Muscle of back (tissue), 3 donors: ENCODE measurements at regions not wholly inside any gene's neighbourhood (a gene's known extent, or its start where the extent isn't known, plus 50 kb on each side); places are given as distances from the start of the nearest gene placed in this dataset.

Source experiments
- DNase-seq, 3 donors: peaks; one replicate each; pipeline versions ENCODE4 v3.0.0 to v3.0.0-alpha.2; 2013

GRCh38 chr7:67683628-67684027 is 687.0 kb downstream of the TYW1 start:
- DNase-seq = no peak

GRCh38 chr7:67690700-67691099 is 694.1 kb downstream of the TYW1 start:
- DNase-seq = no peak

- no peak for DNase-seq
Measured at GRCh38 chr7:67692425-67692824, 695.8 kb downstream of the TYW1 start.

- DNase-seq = no peak
Measured at GRCh38 chr7:67696124-67696523, 699.5 kb downstream of the TYW1 start.

- no peak for DNase-seq
Measured at GRCh38 chr7:67696878-67697277, 700.2 kb downstream of the TYW1 start.

GRCh38 chr7:67698354-67698753 is 701.7 kb downstream of the TYW1 start:
- no peak for DNase-seq

GRCh38 chr7:67705850-67706249 is 709.2 kb downstream of the TYW1 start:
- no peak for DNase-seq

- no peak for DNase-seq
Measured at GRCh38 chr7:67711706-67712105, 715.1 kb downstream of the TYW1 start.

GRCh38 chr7:67713451-67714056 is 716.9 kb downstream of the TYW1 start:
- no peak for DNase-seq

- no peak for DNase-seq
Measured at GRCh38 chr7:67716729-67717128, 720.1 kb downstream of the TYW1 start.

GRCh38 chr7:67723591-67723990 is 727.0 kb downstream of the TYW1 start:
- no peak for DNase-seq

- no peak for DNase-seq
Measured at GRCh38 chr7:67724435-67724834, 727.8 kb downstream of the TYW1 start.

- no peak for DNase-seq
Measured at GRCh38 chr7:67724955-67725354, 728.3 kb downstream of the TYW1 start.

- DNase-seq = no peak
Measured at GRCh38 chr7:67725423-67725822, 728.8 kb downstream of the TYW1 start.

GRCh38 chr7:67729771-67730170 is 733.1 kb downstream of the TYW1 start:
- no peak for DNase-seq

- no peak for DNase-seq
Measured at GRCh38 chr7:67731704-67732103, 735.1 kb downstream of the TYW1 start.

- DNase-seq = no peak
Measured at GRCh38 chr7:67732898-67733297, 736.3 kb downstream of the TYW1 start.

GRCh38 chr7:67738145-67738544 is 741.5 kb downstream of the TYW1 start:
- DNase-seq = no peak

- DNase-seq = peak; percentile 37 to 80 (median 58)
Measured at GRCh38 chr7:67738958-67739357, 742.3 kb downstream of the TYW1 start.

GRCh38 chr7:67743501-67743900 is 746.9 kb downstream of the TYW1 start:
- DNase-seq = no peak

- DNase-seq = no peak
Measured at GRCh38 chr7:67752227-67752626, 755.6 kb downstream of the TYW1 start.

- peak in 1 of 3 donors; percentile 7 for DNase-seq
Measured at GRCh38 chr7:67753891-67754290, 757.3 kb downstream of the TYW1 start.

GRCh38 chr7:67754651-67755050 is 758.0 kb downstream of the TYW1 start:
- DNase-seq = peak in 1 of 3 donors; percentile 11

- DNase-seq = no peak
Measured at GRCh38 chr7:67758551-67758950, 761.9 kb downstream of the TYW1 start.

GRCh38 chr7:67760971-67761370 is 764.3 kb downstream of the TYW1 start:
- DNase-seq = peak in 1 of 3 donors; percentile 13
